Nephron progenitor cell (in vitro differentiated cells): ENCODE measurements at regions not wholly inside any gene's neighbourhood (a gene's known extent, or its start where the extent isn't known, plus 50 kb on each side); places are given as distances from the start of the nearest gene placed in this dataset.
"Not testable (repeated sequence)": the region's sequence is repeated elsewhere in the genome, so short reads cannot be mapped to it uniquely, and the experiment has no call there.

Experiments used
- DNase-seq: peaks from one replicate; pipeline ENCODE4 v3.0.0; 2021
- H3K27ac Mint-ChIP-seq: 2 replicates; pipeline ENCODE4 v1.8.0; 2021; ENCODE audit warnings: mild to moderate bottlenecking, moderate library complexity, mixed read lengths
- H3K27me3 Mint-ChIP-seq: 2 replicates; pipeline ENCODE4 v1.8.0; 2021; ENCODE audit warnings: mild to moderate bottlenecking, low read depth, mixed read lengths; ENCODE audit not compliant: poor library complexity
- H3K36me3 Mint-ChIP-seq: 2 replicates; pipeline ENCODE4 v1.8.0; 2021; ENCODE audit warnings: low read depth, mixed read lengths
- H3K4me1 Mint-ChIP-seq: 2 replicates; pipeline ENCODE4 v1.8.0; 2021; ENCODE audit warnings: mixed read lengths
- H3K4me3 Mint-ChIP-seq: 2 replicates; pipeline ENCODE4 v1.8.0; 2021; ENCODE audit warnings: mild to moderate bottlenecking, moderate library complexity, mixed read lengths
- H3K9me3 Mint-ChIP-seq: 2 replicates; pipeline ENCODE4 v1.8.0; 2021; ENCODE audit warnings: mild to moderate bottlenecking, moderate library complexity, mixed read lengths
- TF ChIP-seq, protein P1 (sequence below): fragments of 200-600 bp; sonication (generic); IDR thresholded peaks from 2 replicates; pipeline ENCODE4 v1.5.0; 2021; ENCODE audit warnings: antibody characterized with exemption

GRCh38 chr10:71912431-71912830 is 51.8 kb upstream of the CHST3 start:
- Mint-ChIP-seq H3K27me3 (peaks cover 7% of the 10 kb centered on the region), H3K4me1 (peaks cover 9% of the 10 kb centered on the region), H3K36me3 (no peaks in the 10 kb centered on the region), H3K4me3 (no peak overlapping the region), H3K9me3 (peaks cover 25% of the 10 kb centered on the region), H3K27ac (no peak overlapping the region)
- DNase-seq, result no peak
- TF ChIP-seq, protein P1, sequence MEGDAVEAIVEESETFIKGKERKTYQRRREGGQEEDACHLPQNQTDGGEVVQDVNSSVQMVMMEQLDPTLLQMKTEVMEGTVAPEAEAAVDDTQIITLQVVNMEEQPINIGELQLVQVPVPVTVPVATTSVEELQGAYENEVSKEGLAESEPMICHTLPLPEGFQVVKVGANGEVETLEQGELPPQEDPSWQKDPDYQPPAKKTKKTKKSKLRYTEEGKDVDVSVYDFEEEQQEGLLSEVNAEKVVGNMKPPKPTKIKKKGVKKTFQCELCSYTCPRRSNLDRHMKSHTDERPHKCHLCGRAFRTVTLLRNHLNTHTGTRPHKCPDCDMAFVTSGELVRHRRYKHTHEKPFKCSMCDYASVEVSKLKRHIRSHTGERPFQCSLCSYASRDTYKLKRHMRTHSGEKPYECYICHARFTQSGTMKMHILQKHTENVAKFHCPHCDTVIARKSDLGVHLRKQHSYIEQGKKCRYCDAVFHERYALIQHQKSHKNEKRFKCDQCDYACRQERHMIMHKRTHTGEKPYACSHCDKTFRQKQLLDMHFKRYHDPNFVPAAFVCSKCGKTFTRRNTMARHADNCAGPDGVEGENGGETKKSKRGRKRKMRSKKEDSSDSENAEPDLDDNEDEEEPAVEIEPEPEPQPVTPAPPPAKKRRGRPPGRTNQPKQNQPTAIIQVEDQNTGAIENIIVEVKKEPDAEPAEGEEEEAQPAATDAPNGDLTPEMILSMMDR, result no peak

DNA sequence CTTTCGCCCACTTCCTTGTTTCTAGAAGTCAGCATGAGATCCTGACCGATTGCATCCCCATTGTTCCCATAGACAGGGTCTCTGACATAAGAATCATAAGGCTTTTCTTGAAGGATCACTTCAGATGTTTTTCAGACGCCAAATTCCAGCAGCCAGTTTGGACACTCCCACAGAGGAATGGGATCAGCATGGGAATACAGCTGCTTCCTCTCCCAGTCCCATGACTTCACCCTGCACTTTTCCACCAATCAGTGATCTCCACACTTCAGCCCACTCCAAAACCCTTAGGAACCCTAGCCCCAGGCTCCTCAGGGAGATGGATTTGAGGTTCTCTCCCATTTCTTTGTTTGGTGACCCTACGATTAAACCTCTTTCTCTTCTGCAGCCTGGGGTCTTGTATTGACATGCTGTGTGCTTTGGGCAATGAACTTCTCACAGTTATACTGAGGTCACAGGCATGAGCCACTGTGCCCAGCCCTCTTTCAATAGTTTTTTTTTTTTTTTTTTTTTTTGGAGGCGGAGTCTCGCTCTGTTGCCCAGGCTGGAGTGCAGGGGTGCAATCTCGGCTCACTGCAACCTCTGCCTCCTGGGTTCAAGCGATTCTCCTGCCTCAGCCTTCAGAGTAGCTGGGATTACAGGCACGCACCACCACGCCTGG is 52.8 kb upstream of the CHST3 start:
- TF ChIP-seq, protein P1, result no peak
- Mint-ChIP-seq H3K36me3 (no peaks in the 10 kb centered on the region), H3K4me3 (no peak overlapping the region), H3K27me3 (peaks cover 8% of the 10 kb centered on the region), H3K9me3 (peaks cover 17% of the 10 kb centered on the region), H3K4me1 (peaks cover 10% of the 10 kb centered on the region), H3K27ac (peak overlapping the region; percentile 94)
- DNase-seq, result no peak

DNA sequence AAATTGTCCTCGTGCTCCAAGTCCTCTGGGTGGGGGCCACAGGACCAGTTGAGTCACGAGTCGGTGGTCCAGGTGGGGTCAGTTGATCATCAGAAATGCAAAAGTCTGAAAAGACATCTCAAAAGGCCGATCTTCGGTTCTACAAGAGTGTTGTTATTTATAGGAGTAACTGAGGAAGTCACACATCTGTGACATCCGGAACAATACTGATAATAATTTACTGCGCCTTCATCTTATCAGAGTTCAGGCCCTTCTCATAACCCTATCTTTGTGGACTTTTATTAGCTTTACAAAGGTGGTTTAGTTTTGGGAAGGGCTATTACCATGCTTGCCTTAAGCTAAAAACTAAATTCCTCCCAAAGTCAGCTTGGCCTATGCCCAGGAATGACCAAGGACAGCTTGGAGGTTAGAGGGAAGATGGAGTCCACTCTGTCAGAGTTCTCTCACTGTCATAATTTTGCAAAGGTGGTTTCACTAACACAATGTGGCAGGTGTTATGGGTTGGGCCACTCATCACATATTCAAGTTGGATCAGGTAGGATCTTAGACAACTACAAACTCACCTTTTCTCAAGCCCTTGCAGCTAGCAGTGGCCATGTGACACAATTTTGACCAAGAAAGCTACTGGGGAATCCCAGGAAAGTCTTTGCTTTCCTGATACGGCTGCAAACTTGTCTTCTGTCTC is 54.7 kb upstream of the CHST3 start:
- Mint-ChIP-seq H3K27ac (peak overlapping the region; percentile 69), H3K4me1 (peaks cover 10% of the 10 kb centered on the region), H3K27me3 (peaks cover 8% of the 10 kb centered on the region), H3K36me3 (no peaks in the 10 kb centered on the region), H3K9me3 (peaks cover 11% of the 10 kb centered on the region), H3K4me3 (no peak overlapping the region)
- TF ChIP-seq, protein P1, result no peak
- no peak for DNase-seq

GRCh38 chr10:71908998-71909397 is 55.2 kb upstream of the CHST3 start:
- DNase-seq, result no peak
- Mint-ChIP-seq H3K4me3 (no peak overlapping the region), H3K27ac (peak overlapping the region; percentile 69), H3K4me1 (peaks cover 13% of the 10 kb centered on the region), H3K9me3 (peaks cover 11% of the 10 kb centered on the region), H3K36me3 (no peaks in the 10 kb centered on the region), H3K27me3 (peaks cover 10% of the 10 kb centered on the region)
- TF ChIP-seq, protein P1, result no peak

- Mint-ChIP-seq H3K27ac (no peak overlapping the region), H3K9me3 (no peaks in the 10 kb centered on the region), H3K27me3 (peaks cover 6% of the 10 kb centered on the region), H3K4me3 (no peak overlapping the region), H3K36me3 (no peaks in the 10 kb centered on the region), H3K4me1 (peaks cover 14% of the 10 kb centered on the region)
- DNase-seq, result no peak
- TF ChIP-seq, protein P1, result no peak
Measured at GRCh38 chr10:71905164-71905563, 54.1 kb upstream of the PSAP start.

DNA sequence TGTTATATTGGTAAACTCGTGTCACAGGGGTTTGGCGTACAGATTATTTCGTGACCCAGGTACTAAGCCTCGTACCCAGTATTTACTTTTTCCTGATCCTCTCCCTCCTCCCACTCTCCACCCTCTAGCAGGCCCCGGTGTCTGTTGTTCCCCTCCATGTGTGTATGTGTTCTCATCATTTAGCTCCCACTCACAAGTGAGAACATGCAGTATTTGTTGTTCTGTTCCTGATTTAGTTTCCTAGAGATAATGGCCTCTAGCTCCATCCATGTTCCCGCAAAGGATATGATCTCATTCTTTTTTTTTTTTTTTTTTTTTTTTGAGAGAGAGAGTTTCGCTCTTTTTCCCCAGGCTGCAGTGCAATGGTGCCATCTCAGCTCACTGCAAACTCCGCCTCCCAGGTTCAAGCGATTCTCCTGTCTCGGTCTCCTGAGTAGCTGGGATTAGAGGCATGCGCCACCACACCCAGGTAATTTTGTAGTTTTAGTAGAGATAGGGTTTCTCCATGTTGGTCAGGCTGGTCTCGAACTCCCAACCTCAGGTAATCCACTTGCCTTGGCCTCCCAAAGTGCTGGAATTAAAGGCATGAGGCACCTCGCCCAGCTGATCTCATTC is 52.7 kb upstream of the PSAP start:
- Mint-ChIP-seq H3K4me1 (peaks cover 14% of the 10 kb centered on the region), H3K27ac (peak overlapping the region; percentile 89)
- not testable (repeated sequence) for DNase-seq, H3K27me3 Mint-ChIP-seq, H3K36me3 Mint-ChIP-seq, H3K9me3 Mint-ChIP-seq, H3K4me3 Mint-ChIP-seq
